Left ventricle myocardium superior (tissue), 1 donor: ENCODE measurements at regions not wholly inside any gene's neighbourhood (a gene's known extent, or its start where the extent isn't known, plus 50 kb on each side); places are given as distances from the start of the nearest gene placed in this dataset.
"Not testable (repeated sequence)": the region's sequence is repeated elsewhere in the genome, so short reads cannot be mapped to it uniquely, and the experiment has no call there.

Experiments
- ATAC-seq: fragments of 200-7000 bp; cut with Tn5 transposase; one replicate; pipeline ENCODE4 v1.9.1; 2020; ENCODE audit warnings: mild to moderate bottlenecking, moderate library complexity
- DNase-seq: peaks from one replicate; pipeline ENCODE4 v3.0.0-alpha.2; 2020
- intact Hi-C: fragments of 100-400 bp; cut with micrococcal nuclease; formaldehyde crosslinking; loops from one replicate; pipeline ENCODE4 v1.11.0; 2022
- donor health status: DM: no; HTN: yes; CAD: no; lungs with severe emphysema.

DNA sequence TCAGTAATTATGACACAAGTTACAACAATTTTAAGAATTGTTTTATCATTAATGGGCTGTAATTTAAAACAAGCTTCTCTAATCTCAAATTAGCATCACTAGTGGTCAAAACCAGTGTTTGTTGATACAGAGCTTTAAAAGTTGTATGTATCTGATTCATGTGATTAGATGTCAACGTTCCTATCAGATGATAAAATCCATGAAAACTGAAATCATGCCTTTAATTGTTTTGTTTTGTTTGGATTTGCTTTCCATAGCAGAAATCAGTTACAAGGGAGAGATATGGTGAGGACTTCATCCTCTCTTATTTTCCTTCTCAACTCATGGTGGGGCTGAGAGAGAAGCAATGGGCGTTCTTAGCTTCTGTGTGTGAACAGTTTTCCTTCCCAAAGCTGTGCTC lies 469.6 kb downstream of the PID1 start:
- ATAC-seq = no peak
- DNase-seq = no peak
- intact Hi-C loops = no loop called here

DNA sequence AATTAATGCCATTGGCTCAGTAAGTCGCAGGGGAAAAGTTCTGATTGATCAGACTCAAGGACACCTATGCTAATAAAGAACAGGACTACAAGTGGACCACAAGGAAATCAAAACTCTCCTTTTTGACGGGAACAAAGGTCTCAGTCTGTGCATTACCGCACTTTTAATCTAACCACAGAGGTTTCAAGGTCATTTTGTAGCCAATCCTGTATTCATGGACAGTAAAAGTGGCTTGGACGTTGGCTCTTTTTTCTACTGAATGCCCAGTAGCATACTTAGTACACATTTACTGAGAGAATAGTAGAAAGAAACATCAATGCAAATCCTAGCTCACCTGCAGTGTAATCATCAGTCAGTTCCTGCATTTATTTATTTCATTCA lies 471.9 kb downstream of the PID1 start:
- intact Hi-C loops = no loop called here
- DNase-seq (no peak), ATAC-seq (no peak)

DNA sequence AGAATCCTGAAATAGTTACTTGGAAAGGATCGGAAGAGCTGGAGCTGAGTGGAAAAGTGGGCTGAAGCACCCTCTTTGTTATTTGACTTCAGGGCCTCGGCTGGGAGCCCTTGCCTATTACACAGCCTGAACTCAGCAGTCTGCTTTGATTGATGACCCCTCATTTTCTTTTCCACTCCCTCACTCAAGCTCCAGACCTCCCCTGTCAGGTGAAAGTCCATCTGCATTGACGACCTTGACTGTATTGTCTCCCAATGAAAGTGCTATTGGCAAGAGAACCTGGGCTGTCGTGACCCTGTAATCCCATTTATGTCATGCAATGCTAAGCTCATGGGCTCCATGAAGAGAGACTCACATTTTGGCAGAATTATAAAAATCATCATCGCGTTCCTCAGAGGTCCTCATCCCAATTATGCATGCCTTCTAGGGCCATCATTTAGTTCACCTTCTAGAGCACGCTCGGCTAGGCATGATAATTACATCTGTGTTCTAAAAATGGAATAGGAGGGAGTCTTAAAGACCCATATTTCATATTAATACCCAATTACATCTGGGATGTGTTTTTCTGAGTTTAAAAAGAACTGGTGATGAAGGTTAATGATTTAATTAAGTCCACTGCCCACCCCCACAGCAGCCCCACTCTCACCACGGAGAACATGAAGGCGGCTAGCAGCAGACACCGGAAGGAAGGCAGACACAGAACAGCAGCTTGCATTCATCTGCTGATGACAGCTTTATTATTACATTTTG lies 472.5 kb downstream of the PID1 start:
- DNase-seq (no peak), ATAC-seq (no peak)
- intact Hi-C loops = no loop called here

GRCh38 chr2:228796386-228796785 lies 474.7 kb downstream of the PID1 start:
- intact Hi-C loops = no loop called here
- DNase-seq (no peak), ATAC-seq (no peak)

GRCh38 chr2:228793116-228793515 lies 478.0 kb downstream of the PID1 start:
- intact Hi-C loops = no loop called here
- DNase-seq = no peak

DNA sequence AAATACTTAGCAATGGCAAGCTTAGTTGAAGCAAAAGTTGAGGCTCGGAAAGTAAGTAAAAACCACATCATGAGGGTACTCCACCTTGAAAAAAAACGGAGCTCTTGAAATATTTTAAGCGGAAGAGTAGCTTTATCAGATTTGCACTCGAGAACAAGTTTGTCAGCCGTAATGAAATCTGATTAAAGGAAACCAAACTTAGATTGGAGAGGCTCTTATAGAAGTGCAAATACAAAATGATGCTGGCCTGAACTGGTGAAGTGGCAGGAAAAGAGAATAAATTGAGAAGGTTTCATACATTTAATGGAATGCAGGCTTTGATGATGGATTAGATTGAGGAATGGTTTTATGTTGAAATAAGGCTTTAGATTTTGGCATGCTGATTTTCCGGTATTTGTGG lies 484.2 kb downstream of the PID1 start:
- no peak for DNase-seq
- no peak for ATAC-seq
- intact Hi-C loops = no loop called here

More at GRCh38 chr2:228793116-228793515, 478.0 kb downstream of the PID1 start:
- no peak for ATAC-seq

DNA sequence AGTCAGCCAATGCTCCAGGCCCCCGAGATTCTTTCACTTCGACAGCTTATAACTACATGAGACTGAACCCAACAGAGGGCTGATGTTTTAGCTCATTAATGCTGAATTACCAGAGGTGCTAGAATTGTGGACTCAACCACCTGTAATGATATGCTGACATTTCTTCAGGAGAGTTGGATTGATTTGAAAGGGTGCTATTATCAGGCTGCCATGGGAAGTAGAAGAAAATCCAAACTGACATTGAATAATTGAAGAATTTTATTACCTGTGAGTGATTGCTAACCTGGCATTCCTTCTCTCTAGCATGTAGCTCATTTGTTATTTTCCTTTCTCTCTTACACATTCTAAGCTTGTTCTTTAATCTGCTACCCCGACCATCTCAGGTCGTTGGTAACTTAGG lies 488.8 kb downstream of the PID1 start:
- intact Hi-C loops = no loop called here
- ATAC-seq (no peak), DNase-seq (no peak)

GRCh38 chr2:228777855-228778355 lies 493.2 kb downstream of the PID1 start:
- DNase-seq (no peak), ATAC-seq (no peak)
- intact Hi-C loops = no loop called here

DNA sequence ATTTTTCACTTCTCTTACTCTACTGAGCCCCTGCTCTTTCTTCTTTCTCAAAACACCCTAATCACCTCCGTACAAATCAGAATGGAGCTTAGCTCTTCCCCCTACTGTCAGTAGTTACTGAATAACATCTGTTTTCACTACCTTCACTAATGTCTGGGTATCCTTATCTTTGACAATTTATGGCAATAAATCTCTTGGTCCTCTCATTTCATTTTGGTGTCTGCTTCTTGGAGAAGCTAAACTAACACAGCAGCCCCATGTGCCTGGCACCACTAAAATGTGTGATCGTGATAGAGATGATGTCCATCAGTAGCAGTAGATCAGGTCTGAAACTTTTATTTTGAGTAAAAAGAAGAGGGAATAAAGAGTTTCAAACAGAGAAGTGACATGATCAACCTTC lies 496.5 kb downstream of the PID1 start:
- DNase-seq = no peak
- ATAC-seq = no peak
- intact Hi-C loops = no loop called here

DNA sequence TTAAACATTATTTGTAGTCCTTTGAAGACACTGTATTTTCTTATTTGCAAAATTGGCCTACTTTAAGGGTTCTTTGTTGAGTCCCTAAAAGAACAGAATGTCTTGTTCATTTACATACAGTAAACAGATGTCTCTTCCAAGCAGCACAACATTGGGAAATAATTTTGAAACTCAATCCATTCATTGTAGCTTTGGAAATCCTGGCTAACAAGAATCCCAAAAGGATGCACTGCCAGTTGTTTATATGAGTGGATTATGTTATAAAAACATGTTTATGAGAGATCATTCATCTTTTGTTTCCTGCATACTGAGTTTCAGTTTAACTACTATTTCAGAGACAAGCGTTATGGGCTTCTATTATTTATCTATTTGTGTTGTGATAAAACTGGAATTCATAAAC lies 499.3 kb downstream of the PID1 start:
- peak; percentile 80 for ATAC-seq
- no peak for DNase-seq
- intact Hi-C loops = no loop called here

DNA sequence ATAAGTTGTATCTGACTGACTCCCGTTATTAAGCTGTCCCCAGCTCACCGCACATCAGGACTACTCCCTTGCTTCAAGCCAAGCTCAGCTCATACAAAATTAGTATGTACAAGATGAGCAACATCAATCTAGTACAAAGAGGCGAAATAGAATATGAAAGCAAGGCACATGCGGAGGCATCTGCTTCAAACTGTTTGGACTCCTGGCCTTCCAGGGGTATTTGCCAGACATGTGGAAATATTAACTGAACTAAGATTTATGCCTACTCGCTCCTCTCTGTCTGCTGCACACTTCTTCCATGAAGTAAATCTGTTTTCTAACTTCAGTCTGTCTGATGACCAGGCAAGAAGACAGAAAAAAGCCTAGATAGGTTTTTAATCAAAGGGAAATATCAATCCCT lies 499.8 kb downstream of the PID1 start:
- ATAC-seq = peak; percentile 50
- intact Hi-C loops = no loop called here

DNA sequence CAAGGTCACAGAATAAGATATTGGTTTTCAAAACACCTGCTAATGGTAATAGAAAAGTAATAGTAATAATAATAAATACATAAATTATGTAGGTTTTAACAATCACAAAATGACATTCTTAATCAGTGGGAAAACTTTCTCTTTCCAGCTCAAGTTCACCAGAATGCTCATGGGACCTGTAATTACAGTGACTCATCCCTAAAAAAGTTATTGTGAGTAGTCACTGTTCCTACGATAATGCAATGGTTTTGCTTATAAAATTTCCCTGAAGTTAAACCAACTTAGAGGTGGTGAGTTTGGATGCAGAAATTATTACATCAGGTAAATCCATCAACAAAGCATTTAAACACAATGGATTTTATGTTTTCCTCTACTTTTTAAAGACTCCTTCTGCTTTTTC lies 502.3 kb downstream of the PID1 start:
- DNase-seq (no peak), ATAC-seq (peak; percentile 68)
- intact Hi-C loops = no loop called here

More for the DNA sequence above, 499.8 kb downstream of the PID1 start:
- peak; percentile 20 for DNase-seq

GRCh38 chr2:228768141-228768540 lies 502.9 kb downstream of the PID1 start:
- intact Hi-C loops, ATAC-seq, DNase-seq: not testable (repeated sequence)

GRCh38 chr2:228767196-228767595 lies 503.9 kb downstream of the PID1 start:
- ATAC-seq (peak; percentile 68), DNase-seq (no peak)
- intact Hi-C loops = no loop called here

GRCh38 chr2:228763379-228763981 lies 507.6 kb downstream of the PID1 start:
- intact Hi-C loops = no loop called here
- DNase-seq (no peak), ATAC-seq (no peak)

DNA sequence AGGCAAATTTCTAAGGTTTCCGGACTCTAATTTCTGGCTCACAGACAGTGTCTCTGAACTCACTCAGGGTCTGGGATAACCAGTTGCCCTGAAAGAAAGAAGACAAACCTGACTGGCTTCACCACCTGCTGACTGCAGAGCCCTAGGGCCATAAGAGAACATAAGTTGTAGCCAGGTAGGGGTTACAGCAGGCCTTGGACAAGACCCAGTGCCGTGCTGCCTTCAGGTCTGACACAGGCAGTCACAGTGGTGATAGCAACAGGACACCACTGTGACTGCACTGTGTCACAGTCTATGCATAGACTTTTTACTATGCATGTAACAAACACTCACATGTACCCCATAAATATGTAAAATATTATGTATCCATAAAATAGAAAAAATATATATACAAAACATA lies 508.5 kb downstream of the PID1 start:
- intact Hi-C loops = no loop called here
- DNase-seq = no peak
- ATAC-seq = peak; percentile 79

DNA sequence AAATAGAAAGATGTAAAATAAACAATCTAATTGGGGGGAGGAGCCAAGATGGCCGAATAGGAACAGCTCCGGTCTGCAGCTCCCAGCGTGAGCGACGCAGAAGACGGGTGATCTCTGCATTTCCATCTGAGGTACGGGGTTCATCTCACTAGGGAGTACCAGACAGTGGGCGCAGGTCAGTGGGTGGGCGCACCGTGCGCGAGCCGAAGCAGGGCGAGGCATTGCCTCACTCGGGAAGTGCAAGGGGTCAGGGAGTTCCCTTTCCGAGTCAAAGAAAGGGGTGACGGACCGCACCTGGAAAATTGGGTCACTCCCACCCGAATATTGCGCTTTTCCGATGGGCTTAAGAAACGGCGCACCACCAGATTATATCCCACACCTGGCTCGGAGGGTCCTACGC lies 515.4 kb downstream of the PID1 start:
- ATAC-seq, DNase-seq, intact Hi-C loops: not testable (repeated sequence)

- DNase-seq (no peak), ATAC-seq (no peak)
- intact Hi-C loops = no loop called here
These were observed 523.6 kb downstream of the PID1 start for GRCh38 chr2:228747483-228747882.

GRCh38 chr2:228738671-228739380 lies 532.3 kb downstream of the PID1 start:
- no peak for ATAC-seq
- intact Hi-C loops = no loop called here

DNA sequence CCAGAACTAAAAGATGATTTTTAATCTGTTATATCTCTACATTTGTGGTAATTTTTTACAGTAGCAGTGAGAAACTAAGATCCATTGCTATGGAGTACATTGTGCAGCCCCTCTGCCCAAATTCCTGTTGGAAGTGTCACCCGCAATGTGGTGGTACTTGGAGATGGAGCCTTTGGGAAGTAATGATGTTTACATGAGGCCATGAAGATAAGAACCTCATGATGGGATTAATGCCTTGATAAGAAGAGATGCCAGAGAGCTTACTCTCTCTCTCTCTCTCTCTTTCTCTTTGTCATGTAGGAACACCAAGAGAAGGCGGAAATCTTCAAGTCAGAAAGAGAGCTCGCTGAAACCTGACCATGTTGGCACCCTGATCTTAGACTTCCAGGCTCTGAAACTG lies 535.4 kb downstream of the PID1 start:
- DNase-seq (no peak), ATAC-seq (no peak)
- intact Hi-C loops = no loop called here

More at GRCh38 chr2:228738671-228739380, 532.3 kb downstream of the PID1 start:
- no peak for DNase-seq
